GM12878 (cell line): ENCODE measurements at regions not wholly inside any gene's neighbourhood (a gene's known extent, or its start where the extent isn't known, plus 50 kb on each side); places are given as distances from the start of the nearest gene placed in this dataset.

Experiments used
- CHD2 ChIP-seq: IDR thresholded peaks from 2 replicates; pipeline ENCODE4 v1.6.1; 2011; ENCODE audit warnings: low read depth, low read length, improper control_type of control experiment, borderline replicate concordance
- CTCF ChIP-seq, 3 experiments: IDR thresholded peaks in 2 of 3; conservative IDR thresholded peaks in 1 of 3; 2 replicates each; pipeline ENCODE4 v1.5.1; 2011; ENCODE audit warnings: low read depth in 3 of 3, low read length in 3 of 3, mild to moderate bottlenecking in 3 of 3, control low read depth in 2 of 3, moderate library complexity in 2 of 3, inconsistent platforms in 1 of 3, mixed read lengths in 1 of 3; ENCODE audit not compliant: control insufficient read depth in 2 of 3, insufficient read depth in 1 of 3; ENCODE audit errors: extremely low read depth in 1 of 3
- EGR1 ChIP-seq, 2 experiments: IDR thresholded peaks; 1 replicate in 1 of 2; 2 replicates in 1 of 2; pipeline ENCODE4 v1.6.1; 2011 to 2012; ENCODE audit warnings: low read depth in 2 of 2, low read length in 2 of 2, borderline replicate concordance in 1 of 2, mild to moderate bottlenecking in 1 of 2, moderate library complexity in 1 of 2
- EP300 ChIP-seq, 2 experiments: fragments of 150-350 bp in 1 of 2; IDR thresholded peaks; 2 replicates each; pipeline ENCODE4 v1.6.1; 2011 to 2012; ENCODE audit warnings: low read depth in 2 of 2, low read length in 2 of 2, borderline replicate concordance in 1 of 2, improper control_type of control experiment in 1 of 2, inconsistent platforms in 1 of 2; ENCODE audit not compliant: control insufficient read depth in 1 of 2
- POLR2A ChIP-seq: IDR thresholded peaks from 2 replicates; pipeline ENCODE4 v1.6.1; 2011; ENCODE audit warnings: low read depth, mild to moderate bottlenecking, low read length
- RAD21 ChIP-seq: IDR thresholded peaks from 2 replicates; pipeline ENCODE4 v1.6.1; 2011; ENCODE audit warnings: mild to moderate bottlenecking, low read depth, low read length, moderate library complexity; ENCODE audit not compliant: insufficient read depth
- SMC3 ChIP-seq: IDR thresholded peaks from 2 replicates; pipeline ENCODE4 v1.6.1; 2011; ENCODE audit warnings: low read length, improper control_type of control experiment, borderline replicate concordance
- TAF1 ChIP-seq: IDR thresholded peaks from 2 replicates; pipeline ENCODE4 v1.6.1; 2011; ENCODE audit warnings: mild to moderate bottlenecking, low read depth, low read length, borderline replicate concordance
- YY1 ChIP-seq: IDR thresholded peaks from 2 replicates; pipeline ENCODE4 v1.6.1; 2011; ENCODE audit warnings: low read depth, mild to moderate bottlenecking, low read length

- no peak for TF ChIP-seq EGR1 (IDR thresholded peaks at IDR 0.05; ENCODE audit: borderline replicate concordance in 1 of 2, low read depth in 2 of 2, low read length in 2 of 2)
- no peak for TF ChIP-seq CTCF (IDR thresholded peaks at IDR 0.05 in 2 of 3, conservative IDR thresholded peaks at IDR 0.05 in 1 of 3; ENCODE audit: control insufficient read depth in 2 of 3, extremely low read depth in 1 of 3, insufficient read depth in 1 of 3, low read depth in 3 of 3, low read length in 3 of 3)
- no peak for TF ChIP-seq SMC3
- TF ChIP-seq RAD21: no peak
- TF ChIP-seq EP300 (IDR thresholded peaks at IDR 0.05; ENCODE audit: borderline replicate concordance in 1 of 2, control insufficient read depth in 1 of 2, low read depth in 2 of 2, low read length in 2 of 2): no peak
- TF ChIP-seq TAF1: no peak
- TF ChIP-seq CHD2: no peak
- TF ChIP-seq YY1: no peak
- TF ChIP-seq POLR2A: no peak
Measured at GRCh38 chr2:175679728-175680127, 322.3 kb downstream of the LNPK start.
